NCI-H82 treated with DMSO at 0.1 percent for 48 hours (cell line): ENCODE measurements at regions not wholly inside any gene's neighbourhood (a gene's known extent, or its start where the extent isn't known, plus 50 kb on each side); places are given as distances from the start of the nearest gene placed in this dataset.
"Not testable (repeated sequence)": the region's sequence is repeated elsewhere in the genome, so short reads cannot be mapped to it uniquely, and the experiment has no call there.

ENCODE experiments used
- DNase-seq: peaks from one replicate; lab custom pipeline; 2025; ENCODE audit not compliant: unreplicated experiment; lab: John Stamatoyannopoulos, UW

DNA sequence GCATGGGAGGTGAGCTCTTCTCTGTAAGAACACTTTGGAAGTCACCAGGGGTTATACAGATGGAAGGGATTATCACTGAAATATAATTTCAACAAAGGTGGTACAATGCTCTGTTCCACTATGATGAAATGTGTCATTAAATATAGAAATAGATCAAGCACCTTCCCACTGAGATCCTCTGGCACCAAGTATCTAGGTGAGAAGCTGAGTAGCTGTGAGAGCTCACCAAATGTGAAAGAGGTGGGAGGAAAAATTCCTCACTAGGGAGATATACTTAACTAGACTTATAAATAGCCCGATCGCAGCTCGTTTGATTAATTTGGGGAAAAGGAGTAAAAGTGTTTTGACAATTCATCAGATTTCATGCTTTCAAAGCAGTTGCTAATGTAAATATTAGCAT, 247.6 kb downstream of the SMAD2 start:
- no peak for DNase-seq

DNA sequence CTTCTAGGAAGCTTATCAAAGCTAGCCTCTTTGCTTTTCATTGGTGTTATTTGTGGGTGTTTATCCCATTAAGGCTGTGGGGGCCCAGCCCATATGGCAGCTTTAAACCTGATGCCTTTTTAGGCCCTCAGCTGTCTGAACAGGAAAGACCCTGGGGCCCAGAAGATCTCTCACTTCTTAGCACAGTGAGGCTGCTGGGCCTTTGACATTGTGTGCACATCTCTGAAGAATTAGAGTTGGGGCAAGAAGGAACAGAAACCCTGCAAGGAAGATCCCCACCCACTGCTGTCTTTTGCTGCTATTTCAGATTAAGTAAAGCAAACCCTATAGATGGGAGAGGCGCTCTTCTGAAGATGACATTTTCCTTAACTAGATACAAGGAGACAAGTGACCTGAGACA, 250.0 kb downstream of the SMAD2 start:
- DNase-seq, result peak; percentile 60

DNA sequence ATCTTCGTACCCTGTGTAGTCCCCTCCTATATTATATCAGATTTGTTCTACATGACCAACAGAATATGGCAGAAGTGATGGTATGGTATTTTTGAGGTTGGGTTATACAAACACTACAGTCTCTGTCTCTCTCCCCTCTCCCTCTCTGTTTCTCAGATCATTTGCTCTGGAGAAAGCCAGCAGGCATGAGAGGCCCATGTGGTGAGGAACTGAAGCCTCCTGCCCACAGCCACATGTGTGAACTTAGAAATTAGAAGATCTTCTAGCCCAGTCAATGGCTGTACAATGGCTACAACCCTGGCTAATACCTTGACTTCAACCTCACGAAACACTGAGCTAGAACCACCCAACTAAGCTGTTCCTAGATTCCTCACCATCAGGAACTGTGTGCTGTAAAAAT, 250.6 kb downstream of the SMAD2 start:
- no peak for DNase-seq

DNA sequence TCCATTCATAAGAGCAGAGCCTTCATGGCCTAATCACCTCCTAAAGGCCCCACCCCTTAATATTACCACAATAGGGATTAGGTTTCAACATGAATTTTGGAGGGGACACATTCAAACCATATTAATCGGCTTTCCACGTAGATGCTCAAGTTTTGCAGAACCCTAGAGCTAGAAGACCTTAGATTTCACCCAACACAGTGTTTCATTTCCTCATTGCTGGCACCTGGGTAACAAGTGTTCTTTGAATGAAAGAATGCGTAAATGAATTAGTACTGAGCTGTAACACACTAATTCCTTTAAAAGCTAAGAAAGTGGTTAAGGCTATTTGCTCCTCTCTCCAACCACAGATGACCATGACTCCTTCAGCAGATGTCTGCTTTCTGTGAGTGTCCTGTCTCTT, 252.5 kb downstream of the SMAD2 start:
- DNase-seq, result no peak

DNA sequence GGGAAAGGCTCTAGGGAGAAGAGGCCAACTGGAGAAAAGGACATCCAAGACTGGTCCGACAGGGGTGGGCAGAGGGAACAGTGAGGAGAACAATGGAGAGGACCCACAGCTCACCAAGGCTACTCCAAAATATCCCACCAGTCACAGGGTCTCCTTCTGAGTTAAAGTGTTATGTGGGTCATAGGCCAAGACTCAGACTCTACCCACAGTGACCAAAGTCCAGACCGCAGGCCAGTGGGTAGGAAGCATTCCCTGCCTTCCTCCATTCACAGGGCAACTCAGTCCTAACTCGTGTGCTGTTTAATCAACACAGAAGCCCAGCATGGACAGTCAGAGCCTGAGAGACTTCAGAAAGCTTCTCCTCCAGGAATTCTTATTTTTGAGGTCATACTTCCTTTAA, 260.6 kb downstream of the SMAD2 start:
- no peak for DNase-seq

DNA sequence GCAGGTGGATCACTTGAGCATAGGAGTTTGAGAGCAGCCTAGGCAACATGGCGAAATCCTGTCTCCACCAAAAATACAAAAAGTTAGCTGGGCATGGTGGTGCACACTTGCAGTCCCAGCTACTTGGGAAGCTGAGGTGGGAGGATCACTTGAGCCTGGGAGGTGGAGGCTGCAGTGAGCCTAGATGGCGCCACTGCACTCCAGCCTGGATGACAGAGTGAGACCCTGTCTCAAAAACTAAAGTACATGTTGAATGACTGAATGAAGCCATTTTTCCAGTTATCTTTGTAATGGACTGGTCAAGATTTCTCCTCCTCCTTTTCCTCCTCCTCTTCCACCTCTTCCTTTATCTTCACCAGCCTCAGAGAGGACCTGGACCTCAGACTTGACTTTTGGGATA, 272.0 kb downstream of the SMAD2 start:
- DNase-seq, result no peak

DNA sequence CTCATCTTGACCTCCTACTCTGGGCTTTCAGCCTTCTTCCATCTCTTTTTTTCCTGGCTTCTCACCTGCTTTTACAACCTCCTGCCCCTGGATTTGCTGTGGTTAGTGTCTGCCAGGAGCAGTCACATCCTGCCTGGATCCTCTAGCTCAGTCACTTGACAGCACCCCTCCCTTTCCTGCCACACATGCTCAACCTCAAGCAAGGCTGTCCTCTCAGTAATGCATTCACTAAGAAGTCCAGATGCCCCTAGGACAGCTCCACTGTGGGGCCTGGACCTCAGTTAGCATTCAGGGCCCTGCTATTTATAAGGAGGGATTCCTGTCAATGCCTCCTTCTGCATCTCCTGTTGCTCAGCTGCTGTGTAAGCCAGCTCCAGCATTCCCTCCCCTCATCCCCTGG, 275.5 kb downstream of the SMAD2 start:
- no peak for DNase-seq

DNA sequence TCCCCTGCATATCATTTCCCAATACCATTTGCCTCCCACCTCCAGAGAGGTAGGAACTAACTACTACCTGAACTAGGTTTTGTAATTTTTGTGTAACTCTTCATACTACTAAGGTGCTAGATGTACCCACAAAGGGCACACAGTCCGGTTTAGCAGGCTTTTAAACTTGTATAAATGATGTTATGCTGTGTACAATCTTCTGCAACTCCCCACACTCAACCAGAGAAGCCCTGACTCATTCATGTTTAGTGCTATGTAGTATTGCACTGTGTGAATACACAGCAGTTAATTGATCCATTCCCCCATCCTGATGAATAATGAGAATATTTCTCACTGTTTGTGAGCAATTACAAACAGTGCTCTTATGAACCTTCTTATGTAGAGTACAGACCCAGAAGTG, 285.6 kb downstream of the SMAD2 start:
- no peak for DNase-seq

DNA sequence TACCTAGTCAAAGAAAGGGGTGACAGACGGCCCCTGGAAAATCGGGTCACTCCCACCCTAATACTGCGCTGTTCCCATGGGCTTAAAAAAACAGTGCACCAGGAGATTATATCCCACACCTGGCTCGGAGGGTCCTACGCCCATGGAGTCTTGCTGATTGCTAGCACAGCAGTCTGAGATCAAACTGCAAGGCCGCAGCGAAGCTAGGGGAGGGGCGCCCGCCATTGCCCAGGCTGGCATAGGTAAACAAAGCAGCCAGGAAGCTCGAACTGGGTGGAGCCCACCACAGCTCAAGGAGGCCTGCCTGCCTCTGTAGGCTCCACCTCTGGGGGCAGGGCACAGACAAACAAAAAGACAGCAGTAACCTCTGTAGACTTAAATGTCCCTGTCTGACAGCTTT, 292.9 kb downstream of the SMAD2 start:
- not testable (repeated sequence) for DNase-seq

DNA sequence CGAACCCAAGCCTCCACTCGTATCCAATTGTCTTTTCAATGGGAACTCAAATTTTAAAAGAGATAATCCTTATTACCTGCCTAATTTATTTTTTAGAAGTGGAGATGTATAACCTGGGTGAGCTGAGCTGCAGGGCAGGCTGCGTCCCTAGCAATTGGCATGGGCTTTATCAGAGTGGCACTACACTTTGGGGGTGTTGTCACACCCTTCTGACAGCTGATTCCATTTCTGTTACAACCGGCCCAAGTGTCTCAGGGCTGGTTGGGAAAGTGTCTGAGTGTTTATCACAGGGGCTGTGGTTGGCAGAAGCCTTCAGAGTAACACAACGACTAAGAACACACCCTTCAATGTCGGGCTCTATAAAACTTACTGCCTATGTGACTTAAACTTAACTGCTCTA, 295.0 kb downstream of the SMAD2 start:
- DNase-seq, result no peak

DNA sequence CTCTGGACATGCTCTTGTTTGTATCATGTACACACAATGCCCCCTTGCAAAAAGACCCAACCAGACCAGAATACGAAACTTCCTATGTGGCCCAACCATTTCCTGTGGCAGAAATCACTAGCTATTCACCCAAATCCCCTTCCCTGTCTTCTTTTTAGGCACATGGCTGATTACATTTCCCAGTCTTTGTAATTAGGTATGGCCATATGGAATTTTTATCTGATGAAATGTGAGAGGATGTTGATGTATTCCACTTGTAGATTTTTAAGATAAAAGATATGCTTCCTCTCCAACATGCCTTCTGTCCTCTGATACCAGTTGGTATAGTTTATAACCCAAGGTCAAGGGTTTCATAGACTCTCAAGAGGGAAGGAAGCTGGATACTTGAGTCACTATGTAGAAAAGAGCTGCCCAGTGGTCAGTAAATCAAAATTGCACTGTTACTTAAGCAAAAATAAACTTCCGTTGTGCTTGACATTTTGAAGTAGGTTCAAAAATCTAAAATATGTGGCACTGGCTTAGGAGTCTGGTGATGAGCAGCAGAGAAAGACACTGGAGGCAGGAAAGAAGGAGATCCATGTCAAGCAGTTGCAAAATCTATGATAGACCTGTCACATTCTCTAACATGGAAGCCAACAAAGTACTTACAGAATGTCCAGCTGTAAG, 297.4 kb downstream of the SMAD2 start:
- no peak for DNase-seq

DNA sequence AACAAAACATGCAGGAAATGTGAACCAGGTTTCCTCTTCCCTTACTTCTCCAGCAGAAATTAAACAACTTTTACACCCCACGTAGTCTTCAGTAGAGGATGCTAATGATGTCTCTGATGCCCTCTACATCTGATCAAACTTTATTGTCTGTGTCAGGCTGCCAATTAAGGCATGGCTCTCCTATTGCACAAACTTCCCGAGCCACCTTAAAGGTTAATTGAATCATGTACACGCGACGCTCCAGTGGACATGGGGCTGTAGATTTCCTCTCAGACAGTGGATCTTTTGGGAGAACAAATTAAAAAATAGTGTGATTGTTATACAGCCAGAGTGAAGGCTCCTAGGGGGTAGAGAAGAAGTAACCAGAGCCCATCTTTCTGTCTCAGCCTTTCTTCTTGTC, 301.6 kb downstream of the SMAD2 start:
- no peak for DNase-seq

DNA sequence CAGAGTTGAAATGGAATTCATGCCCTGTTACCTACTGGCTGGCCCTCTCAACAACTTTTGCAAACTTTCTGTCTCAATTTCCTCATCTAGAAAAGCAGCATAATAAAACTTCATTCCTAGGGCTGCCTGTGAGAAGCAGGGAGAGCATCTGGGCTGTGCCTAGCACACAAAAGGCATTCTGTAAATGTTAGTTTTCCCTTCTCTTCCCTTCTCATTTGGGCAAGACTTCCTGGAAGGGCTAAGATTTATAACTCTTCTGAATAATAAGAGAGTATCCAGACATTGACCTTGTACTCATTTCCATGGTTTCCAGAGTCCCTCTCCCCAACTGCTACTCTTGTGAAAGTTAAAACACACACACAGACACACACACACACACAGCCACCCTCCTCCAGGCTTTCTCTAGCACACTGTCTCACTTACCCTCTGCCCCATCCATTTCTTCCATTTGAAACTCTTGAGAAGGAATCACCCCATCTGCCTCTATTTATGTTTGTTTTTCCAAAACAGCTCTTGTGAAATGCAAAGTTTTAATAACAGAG, 302.1 kb downstream of the SMAD2 start:
- DNase-seq, result no peak

DNA sequence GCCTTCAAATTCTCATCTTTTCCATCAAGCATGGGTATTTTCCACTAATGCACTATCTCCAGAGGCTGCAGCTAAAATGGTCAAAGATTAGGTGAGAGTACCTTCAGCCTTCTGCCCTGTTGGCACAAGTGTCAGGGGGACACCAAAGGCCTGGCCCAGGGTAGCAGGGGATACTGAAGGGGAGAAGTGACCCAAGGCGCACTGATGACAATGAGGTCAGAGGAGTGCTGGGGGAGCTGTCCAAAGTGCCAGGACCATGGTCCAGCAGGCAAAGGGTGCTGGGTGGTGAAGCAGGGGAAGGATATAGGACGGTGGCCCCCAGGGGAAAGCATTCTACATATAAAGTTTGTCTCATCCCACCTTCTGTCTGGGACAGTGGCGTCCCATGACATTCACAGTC, 303.4 kb downstream of the SMAD2 start:
- no peak for DNase-seq

DNA sequence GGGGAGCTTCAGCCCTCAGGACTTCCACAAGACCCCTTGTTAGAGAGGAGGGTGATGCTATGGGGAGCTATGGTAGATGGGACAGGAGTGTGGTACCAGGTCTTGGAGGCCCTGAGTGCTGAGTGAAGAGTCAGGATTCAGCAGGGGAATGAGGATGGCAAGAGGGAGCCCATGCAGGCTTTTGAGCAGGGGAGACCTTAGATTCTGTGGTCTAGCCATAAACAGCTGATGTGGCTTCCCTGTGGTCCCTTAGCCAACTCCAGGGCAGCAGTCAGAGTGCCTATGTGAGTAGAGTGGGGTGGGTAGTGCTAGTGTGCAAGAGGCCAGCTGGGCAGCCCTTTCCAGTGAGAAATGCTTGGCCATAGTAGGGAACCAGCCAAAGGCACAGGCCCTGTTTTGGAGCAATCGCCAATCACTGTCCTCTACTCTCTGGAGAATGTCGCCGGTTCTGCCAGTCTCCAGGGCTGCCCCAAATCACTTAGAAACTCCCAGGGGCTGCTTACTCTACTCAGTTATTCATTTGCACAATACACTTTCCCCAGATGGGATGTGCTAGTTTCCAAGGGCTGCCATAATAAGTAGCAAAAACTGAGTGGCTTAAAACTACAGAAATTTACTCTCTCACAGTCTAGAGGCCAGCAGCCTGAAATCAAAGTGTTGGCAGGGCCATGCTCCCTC, 310.5 kb downstream of the SMAD2 start:
- DNase-seq, result no peak

DNA sequence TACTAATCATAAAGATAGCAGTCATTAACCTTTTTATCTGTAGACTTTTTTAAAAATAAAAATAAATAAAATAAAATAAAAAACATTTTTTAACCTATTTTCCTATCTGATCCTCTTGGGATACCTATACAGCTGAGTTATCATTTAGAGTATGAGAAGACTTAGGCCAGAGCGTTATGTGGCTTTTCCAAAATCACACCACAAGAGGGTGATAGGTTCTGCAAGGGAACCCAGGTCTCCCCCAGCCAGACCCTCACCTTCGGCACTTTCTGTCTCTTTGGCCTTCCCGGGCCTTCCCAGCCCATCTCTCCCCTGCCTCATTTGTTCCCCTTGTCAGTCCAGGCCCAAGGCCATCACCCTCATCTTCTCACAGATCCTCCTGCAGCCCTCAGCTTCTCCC, 311.7 kb downstream of the SMAD2 start:
- no peak for DNase-seq

DNA sequence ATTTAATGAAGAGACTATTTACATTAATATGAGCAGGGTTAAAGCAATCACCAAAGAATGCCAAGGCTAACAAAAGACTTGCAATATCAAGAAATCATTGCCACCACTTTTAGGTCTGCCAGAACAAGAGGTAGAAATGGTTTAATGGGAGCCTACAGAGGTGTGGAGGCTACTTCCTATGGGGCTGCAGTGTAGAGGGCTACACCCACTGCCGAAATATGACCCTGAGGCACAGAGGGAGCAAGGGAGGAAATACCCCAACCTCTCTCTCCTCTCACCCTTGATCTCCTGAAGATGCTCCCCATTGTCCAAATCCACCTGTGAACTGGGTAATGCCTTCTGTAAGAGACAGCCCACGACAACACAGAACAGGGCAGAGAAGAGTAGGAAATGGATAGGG, 315.4 kb downstream of the SMAD2 start:
- no peak for DNase-seq

DNA sequence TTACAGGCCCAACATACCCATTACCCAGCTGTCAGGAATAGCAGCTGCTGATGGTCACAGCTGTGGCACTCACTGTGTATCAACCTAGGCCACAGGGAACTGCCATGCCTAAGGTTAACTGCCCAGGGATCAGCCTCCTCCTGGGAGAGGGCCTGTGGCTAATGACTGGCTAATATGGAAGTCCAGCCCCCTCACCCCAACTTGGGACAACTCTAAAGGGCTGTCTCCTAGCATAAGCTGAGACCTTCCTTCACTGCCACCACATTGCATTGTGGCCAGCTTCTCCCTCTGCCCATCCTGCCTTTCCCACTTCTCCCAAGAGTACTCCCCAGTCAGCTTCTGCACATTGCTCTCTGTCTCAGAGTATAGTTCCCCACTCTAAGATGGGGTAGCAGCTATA, 316.5 kb downstream of the SMAD2 start:
- DNase-seq, result no peak

DNA sequence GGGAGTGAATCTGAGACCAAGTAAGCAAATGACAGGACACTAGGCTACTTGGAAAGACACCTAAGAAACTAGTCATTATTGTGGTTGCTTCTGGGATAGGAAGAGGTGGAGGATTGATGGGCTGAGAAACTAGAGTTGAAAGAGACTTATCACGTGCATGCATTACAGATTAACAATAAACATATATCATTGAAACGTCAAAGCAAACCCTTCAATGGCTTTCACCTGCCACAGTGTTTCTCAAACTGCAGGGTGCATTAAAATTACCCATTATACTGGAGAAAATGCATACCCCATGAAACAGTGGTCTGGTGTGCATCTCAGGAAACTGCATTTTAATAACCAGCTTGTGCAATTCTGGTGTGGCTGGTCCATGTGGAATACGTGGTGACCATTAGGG, 318.8 kb downstream of the SMAD2 start:
- DNase-seq, result no peak

DNA sequence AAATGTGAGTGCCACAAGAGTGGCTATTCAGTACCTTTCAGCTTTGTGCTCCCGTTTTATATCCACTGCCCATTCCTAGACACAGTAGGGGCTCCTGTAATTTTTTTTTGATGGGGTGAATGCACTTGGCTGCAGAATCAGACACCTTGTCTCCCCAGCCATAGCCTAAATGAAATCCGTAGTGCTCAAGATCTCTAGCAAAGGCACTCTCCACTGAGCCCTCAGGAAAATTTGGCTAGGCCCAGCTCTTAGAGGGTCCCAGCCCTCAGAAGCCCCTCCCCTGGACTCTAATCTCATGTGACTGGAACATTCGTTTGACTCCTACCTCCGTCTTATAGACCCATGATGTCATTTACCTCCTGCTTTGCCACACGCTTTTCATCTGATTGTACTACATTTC, 323.9 kb downstream of the SMAD2 start:
- DNase-seq, result no peak

DNA sequence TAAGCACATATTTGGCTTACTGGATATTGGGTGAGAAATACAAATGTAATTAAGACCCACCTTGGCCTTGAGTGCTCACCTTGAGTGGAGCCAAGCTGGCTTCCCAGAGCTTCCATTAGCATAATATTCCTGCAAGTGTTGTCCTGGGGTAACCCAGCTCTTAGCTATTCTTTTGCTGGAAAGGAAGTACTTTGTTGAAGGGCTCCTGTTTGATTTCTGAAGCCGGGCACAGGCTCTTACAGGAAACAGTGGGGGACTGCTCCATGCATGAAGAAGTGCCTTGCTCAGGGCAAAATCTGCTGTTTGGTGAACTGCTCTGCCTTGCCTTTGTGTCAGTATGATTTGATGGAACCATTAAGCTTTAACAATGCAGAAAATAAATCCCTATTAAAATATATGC, 325.4 kb downstream of the SMAD2 start:
- DNase-seq, result no peak

DNA sequence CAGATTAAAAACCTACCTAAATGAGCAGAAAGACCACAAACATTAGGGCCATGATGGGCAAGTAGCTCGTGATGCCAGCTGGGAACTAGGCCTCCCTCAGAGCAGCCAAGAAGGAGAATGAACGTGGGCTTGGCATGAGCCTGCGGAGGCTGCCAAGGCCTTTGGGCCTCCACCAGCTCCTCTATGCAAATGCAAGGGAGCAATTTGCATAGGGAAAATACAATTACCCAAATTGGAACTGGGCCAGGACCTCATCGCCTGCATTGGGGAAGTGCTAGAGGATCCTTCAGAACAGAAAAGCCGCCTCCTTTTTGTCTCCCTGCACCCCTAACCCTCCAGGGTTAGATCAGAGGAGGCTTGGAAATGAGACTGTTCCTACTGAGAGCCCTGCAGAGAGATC, 326.4 kb downstream of the SMAD2 start:
- DNase-seq, result no peak

DNA sequence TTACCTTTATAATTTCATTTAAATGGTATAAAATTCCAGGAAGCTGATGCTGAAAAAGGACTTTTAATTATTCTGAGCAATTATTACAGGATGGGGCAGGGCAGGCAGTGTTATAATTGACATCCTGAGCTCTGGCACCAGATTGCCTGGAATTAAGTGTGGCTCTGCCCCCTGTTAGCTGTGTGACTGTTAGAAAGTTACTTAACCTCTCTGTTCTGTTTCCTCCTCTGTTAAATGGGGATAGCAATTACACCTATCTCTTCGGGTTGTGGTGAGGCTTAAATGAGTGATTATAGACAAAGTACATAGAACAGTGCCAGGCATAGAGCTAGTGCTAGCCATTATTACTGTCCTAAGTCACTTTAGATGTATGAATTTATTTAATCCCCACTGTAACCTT, 327.3 kb downstream of the SMAD2 start:
- DNase-seq, result no peak
